NCI-H146 (cell line): ENCODE measurements at regions not wholly inside any gene's neighbourhood (a gene's known extent, or its start where the extent isn't known, plus 50 kb on each side); places are given as distances from the start of the nearest gene placed in this dataset.
"Not testable (repeated sequence)": the region's sequence is repeated elsewhere in the genome, so short reads cannot be mapped to it uniquely, and the experiment has no call there.

Source experiments
- DNase-seq: peaks from one replicate; lab custom pipeline; 2025; lab: John Stamatoyannopoulos, UW

DNA sequence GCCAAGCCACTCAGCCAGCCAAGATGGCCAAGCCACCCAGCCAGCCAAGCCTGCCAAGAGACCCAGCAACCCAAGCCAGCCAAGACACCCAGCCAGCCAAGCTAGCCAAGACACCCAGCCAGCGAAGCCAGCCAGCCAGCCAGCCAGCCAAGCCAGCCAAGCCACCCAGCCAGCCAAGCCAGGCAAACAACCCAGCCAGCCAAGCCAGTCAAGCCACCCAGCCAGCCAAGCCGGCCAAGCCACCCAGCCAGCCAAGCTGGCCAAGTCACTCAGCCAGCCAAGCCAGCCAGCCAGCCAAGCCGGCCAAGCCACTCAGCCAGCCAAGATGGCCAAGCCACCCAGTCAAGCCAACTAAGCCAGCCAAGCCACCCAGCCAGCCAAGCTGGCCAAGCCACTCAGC, 337.5 kb upstream of the PLGLB2 start:
- DNase-seq = not testable (repeated sequence)

DNA sequence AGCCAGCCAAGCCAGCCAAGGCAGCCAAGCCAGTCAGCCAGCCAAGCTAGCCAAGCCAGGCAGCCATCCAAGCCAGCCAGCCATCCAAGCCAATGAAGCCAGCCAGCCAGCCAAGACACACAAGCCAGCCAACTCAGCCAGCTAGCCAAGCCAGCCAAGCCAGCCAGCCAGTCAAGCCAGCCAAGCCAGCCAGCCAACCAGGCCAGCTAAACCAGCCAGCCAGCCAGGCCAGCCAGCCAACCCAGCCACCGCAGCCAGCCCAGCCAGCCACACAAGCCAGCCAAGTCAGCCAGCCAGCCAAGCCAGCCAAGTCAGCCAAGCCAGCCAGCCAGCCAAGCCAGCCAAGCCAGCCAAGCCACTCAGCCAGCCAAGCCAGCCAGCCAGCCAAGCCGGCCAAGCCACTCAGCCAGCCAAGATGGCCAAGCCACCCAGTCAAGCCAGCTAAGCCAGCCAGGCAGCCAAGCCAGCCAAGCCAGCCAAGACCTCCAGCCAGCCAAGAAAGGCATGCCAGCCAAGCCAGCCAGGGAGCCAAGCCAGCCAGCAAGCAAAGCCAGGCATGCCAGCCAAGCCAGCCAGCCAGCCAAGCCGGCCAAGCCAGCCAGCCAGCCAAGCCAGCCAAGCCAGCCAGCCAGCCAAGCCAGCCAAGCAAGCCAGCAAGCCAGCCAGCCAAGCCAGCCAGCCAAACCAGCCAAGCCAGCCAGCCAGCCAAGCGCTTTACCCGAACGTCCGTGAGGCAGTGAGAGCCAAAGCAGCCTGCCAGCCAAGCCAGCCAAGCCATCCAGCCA, 335.7 kb upstream of the PLGLB2 start:
- DNase-seq = not testable (repeated sequence)

DNA sequence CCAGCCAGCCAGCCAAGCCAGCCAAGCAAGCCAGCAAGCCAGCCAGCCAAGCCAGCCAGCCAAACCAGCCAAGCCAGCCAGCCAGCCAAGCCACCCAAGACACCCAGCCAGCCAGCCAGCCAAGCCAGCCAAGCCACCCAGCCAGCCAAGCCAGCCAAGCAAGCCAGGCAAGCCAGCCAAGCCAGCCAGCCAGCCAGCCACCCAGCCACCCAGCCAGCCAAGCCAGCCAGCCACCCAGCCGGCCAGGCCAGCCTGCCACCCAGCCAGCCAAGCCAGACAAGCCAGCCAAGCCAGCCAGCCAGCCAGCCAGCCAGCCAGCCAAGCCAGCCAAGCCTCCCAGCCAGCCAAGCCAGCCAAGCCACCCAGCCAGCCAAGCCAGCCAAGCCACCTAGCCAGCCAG, 333.6 kb upstream of the PLGLB2 start:
- not testable (repeated sequence) for DNase-seq

DNA sequence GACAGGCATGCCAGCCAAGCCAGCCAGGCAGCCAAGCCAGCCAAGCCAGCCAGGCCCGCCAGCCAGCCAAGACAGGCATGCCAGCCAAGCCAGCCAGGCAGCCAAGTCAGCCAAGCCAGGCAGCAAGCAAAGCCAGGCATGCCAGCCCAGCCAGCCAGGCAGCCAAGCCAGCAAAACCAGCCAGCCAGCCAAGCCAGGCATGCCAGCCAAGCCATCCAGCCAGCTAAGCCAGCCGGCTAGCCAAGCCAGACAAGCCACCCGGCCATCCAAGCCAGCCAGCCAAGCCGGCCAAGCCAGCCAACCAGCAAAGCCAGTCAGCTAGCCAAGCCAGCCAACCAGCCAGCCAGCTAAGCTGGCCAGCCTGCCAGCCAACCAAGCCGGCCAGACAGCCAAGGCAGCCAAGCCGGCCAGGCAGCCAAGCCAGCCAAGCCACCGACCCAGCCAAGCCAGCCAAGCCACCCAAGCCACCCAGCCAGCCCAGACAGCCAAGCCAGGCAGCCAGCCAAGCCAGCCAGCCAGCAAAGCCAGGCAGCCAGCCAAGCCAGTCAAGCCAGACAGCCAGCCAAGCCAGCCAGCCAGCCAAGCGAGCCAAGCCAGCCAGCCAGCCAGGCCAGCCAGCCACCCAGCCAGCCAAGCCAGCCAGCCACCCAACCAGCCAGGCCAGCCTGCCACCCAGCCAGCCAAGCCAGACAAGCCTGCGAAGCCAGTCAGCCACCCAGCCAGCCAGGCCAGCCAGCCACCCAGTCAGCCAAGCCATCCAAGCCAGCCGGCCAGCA, 332.9 kb upstream of the PLGLB2 start:
- not testable (repeated sequence) for DNase-seq

DNA sequence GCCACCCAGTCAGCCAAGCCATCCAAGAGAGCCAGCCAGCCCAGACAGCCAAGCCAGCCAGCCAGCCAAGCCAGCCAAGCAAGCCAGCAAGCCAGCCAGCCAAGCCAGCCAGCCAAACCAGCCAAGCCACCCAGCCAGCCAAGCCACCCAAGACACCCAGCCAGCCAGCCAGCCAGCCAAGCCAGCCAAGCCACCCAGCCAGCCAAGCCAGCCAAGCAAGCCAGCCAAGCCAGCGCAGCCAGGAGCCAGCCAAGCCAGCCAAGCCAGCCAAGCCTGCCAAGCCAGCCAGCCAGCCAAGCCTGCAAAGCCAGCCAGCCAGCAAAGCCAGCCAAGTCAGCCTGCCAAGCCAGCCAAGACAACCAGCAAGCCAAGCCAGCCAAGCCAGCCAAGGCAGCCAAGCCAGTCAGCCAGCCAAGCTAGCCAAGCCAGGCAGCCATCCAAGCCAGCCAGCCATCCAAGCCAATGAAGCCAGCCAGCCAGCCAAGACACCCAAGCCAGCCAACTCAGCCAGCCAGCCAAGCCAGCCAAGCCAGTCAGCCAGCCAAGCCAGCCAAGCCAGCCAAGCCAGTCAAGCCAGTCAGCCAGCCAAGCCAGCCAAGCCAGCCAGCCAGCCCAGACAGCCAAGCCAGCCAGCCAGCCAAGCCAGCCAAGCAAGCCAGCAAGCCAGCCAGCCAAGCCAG, 332.2 kb upstream of the PLGLB2 start:
- DNase-seq = not testable (repeated sequence)

DNA sequence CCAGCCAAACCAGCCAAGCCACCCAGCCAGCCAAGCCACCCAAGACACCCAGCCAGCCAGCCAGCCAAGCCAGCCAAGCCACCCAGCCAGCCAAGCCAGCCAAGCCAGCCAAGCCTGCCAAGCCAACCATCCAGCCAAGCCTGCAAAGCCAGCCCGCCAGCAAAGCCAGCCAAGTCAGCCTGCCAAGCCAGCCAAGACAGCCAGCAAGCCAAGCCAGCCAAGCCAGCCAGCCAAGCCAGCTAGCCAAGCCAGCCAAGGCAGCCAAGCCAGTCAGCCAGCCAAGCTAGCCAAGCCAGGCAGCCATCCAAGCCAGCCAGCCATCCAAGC, 331.7 kb upstream of the PLGLB2 start:
- DNase-seq = not testable (repeated sequence)

DNA sequence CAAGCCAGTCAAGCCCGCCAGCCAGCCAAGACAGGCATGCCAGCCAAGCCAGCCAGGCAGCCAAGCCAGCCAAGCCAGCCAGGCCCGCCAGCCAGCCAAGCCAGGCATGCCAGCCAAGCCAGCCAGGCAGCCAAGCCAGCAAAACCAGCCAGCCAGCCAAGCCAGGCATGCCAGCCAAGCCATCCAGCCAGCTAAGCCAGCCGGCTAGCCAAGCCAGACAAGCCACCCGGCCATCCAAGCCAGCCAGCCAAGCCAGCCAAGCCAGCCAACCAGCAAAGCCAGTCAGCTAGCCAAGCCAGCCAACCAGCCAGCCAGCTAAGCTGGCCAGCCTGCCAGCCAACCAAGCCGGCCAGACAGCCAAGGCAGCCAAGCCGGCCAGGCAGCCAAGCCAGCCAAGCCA, 330.7 kb upstream of the PLGLB2 start:
- DNase-seq = not testable (repeated sequence)

DNA sequence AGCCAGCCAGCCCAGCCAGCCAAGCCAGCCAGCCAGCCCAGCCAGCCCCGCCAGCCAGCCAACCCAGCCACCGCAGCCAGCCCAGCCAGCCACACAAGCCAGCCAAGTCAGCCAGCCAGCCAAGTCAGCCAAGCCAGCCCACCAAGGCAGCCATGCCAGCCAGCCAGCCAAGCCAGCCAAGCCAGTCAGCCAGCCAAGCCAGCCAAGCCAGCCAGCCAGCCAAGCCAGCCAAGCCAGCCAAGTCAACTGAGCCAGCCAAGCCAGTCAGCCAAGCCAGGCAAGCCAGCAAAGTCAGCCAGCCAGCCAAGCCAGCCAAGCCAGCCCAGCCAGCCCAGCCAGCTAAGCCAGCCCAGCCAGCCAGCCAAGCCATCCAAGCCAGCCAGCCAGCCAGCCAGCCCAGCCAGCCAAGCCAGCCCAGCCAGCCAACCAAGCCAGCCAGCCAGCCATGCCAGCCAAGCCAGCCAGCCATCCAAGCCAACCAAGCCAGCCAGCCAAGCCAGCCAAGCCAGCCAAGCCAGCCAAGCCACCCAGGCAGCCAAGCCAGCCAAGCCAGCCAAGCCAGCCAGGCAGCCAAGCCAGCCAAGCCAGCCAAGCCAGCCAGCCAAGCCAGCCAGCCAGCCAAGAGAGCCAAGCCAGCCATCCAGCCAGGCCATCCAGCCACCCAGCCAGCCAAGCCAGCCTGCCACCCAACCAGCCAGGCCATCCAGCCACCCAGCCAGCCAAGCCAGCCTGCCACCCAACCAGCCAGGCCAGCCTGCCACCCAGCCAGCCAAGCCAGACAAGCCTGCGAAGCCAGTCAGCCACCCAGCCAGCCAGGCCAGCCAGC, 329.9 kb upstream of the PLGLB2 start:
- not testable (repeated sequence) for DNase-seq

DNA sequence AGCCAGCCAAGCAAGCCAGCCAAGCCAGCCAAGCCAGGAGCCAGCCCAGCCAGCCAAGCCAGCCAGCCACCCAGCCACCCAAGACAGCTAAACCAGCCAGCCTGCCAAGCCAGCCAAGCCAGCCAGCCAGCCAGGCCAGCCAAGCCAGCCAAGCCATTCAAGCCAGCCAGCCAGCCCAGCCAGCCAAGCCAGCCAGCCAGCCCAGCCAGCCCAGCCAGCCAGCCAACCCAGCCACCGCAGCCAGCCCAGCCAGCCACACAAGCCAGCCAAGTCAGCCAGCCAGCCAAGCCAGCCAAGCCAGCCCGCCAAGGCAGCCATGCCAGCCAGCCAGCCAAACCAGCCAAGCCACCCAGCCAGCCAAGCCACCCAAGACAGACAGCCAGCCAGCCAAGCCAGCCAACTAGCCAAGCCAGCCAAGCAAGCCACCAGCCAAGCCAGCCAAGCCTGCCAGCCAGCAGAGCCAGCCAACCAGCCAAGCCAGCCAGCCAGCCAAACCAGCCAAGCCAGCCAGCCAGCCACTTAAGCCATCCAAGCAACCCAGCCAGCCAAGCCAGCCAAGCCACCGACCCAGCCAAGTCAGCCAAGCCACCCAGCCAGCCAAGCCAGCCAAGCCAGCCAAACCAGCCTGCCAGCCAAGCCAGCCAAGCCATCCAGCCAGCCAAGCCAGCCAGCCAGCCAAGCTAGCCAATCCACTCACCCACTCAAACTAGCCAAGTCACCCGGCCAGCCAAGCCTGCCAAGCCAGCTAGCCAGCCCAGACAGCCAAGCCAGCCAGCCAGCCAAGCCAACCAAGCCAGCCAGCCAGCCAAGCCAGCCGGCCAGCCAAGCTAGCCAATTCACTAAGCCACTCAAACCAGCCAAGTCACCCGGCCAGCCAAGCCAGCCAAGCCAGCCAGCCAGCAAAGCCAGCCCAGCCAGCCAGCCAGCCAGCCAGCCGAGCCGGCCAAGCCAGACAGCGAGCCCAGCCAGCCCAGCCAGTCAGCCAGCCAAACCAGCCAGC, 328.8 kb upstream of the PLGLB2 start:
- DNase-seq = not testable (repeated sequence)

DNA sequence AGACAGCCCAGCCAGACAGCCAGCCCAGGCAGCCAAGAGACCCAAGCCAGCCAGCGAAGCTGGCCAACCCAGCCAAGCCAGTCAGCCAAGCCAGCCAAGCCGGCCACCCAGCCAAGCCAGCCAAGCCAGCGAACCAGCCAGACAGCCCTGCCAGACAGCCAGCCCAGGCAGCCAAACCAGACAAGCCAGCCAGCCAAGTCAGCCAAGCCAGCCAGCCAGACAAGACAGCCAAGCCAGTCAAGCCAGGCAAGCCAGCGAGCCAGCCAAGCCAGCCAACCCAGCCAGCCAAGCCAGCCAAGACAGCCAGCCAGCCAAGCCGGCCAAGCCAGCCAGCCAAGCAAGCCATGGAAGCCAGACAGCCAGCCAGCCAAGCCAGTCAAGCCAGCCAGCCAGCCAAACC, 327.9 kb upstream of the PLGLB2 start:
- not testable (repeated sequence) for DNase-seq

DNA sequence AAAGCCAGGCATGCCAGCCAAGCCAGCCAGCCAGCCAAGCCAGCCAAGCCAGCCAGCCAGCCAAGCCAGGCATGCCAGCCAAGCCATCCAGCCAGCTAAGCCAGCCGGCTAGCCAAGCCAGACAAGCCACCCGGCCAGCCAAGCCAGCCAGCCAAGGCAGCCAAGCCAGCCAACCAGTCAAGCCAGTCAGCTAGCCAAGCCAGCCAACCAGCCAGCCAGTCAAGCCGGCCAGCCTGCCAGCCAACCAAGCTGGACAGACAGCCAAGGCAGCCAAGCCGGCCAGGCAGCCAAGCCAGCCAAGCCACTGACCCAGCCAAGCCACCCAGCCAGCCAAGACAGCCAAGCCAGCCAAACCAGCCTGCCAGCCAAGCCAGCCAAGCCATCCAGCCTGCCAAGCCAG, 326.9 kb upstream of the PLGLB2 start:
- DNase-seq = not testable (repeated sequence)

DNA sequence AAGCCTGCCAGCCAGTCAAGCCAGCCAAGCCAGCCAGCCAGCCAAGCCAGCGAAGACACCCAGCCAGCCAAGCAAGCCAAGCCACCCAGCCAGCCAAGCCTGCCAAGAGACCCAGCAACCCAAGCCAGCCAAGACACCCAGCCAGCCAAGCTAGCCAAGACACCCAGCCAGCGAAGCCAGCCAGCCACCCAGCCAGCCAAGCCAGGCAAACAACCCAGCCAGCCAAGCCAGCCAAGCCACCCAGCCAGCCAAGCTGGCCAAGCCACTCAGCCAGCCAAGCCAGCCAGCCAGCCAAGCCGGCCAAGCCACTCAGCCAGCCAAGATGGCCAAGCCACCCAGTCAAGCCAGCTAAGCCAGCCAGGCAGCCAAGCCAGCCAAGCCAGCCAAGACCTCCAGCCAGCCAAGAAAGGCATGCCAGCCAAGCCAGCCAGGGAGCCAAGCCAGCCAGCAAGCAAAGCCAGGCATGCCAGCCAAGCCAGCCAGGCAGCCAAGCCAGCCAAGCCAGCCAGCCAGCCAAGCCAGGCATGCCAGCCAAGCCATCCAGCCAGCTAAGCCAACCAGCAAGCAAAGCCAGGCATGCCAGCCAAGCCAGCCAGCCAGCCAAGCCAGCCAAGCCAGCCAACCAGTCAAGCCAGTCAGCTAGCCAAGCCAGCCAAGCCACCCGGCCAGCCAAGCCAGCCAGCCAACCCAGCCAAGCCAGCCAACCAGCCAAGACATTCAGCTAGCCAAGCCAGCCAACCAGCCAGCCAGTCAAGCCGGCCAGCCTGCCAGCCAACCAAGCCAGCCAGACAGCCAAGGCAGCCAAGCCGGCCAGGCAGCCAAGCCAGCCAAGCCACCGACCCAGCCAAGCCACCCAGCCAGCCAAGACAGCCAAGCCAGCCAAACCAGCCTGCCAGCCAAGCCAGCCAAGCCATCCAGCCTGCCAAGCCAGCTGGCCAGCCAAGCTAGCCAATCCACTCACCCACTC, 323.8 kb upstream of the PLGLB2 start:
- not testable (repeated sequence) for DNase-seq

DNA sequence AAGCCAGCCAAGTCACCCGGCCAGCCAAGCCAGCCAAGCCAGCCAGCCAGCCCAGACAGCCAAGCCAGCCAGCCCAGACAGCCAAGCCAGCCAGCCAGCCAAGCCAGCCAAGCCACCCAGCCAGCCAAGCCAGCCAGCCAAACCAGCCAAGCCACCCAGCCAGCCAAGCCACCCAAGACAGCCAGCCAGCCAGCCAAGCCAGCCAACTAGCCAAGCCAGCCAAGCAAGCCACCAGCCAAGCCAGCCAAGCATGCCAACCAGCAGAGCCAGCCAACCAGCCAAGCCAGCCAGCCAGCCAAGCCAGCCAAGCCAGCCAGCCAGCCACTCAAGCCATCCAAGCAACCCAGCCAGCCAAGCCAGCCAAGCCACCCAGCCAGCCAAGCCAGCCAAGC, 323.1 kb upstream of the PLGLB2 start:
- DNase-seq = not testable (repeated sequence)

DNA sequence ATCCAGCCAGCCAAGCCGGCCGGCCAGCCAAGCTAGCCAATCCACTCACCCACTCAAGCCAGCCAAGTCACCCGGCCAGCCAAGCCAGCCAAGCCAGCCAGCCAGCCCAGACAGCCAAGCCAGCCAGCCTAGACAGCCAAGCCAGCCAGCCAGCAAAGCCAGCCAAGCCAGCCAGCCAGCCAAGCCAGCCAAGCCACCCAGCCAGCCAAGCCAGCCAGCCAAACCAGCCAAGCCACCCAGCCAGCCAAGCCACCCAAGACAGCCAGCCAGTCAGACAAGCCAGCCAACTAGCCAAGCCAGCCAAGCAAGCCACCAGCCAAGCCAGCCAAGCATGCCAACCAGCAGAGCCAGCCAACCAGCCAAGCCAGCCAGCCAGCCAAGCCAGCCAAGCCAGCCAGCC, 322.7 kb upstream of the PLGLB2 start:
- not testable (repeated sequence) for DNase-seq

DNA sequence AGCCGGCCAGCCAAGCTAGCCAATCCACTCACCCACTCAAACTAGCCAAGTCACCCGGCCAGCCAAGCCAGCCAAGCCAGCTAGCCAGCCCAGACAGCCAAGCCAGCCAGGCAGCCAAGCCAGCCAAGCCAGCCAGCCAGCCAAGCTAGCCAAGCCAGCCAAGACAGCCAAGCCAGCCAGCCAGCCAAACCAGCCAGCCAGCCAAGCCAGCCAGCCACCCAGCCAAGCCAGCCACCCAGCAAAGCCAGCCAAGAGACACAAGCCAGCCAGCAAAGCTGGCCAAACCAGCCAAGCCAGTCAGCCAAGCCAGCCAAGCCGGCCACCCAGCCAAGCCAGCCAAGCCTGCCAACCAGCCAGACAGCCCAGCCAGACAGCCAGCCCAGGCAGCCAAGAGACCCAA, 322.2 kb upstream of the PLGLB2 start:
- DNase-seq = not testable (repeated sequence)

DNA sequence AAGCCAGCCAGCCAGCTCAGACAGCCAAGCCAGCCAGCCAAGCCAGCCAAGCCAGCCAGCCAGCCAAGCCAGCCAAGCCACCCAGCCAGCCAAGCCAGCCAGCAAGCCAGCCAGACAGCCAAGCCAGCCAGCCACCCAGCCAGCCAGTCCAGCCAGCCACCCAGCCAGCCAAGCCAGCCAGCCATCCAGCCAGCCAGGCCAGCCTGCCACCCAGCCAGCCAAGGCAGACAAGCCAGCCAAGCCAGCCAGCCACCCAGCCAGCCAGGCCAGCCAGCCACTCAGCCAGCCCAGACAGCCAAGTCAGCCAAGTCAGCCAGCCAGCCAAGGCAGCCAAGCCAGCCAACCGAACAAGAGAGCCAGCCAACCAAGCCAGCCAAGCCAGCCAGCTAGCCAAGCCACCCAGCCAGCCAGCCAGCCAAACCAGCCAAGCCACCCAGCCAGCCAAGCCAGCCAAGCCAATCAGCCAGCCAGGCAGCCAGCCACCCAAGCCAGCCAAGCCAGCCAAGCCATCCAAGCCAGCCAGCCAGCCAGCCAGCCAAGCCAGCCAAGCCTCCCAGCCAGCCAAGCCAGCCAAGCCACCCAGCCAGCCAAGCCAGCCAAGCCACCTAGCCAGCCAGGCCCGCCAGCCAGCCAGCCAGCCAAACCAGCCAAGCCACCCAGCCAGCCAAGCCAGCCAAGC, 319.3 kb upstream of the PLGLB2 start:
- not testable (repeated sequence) for DNase-seq

DNA sequence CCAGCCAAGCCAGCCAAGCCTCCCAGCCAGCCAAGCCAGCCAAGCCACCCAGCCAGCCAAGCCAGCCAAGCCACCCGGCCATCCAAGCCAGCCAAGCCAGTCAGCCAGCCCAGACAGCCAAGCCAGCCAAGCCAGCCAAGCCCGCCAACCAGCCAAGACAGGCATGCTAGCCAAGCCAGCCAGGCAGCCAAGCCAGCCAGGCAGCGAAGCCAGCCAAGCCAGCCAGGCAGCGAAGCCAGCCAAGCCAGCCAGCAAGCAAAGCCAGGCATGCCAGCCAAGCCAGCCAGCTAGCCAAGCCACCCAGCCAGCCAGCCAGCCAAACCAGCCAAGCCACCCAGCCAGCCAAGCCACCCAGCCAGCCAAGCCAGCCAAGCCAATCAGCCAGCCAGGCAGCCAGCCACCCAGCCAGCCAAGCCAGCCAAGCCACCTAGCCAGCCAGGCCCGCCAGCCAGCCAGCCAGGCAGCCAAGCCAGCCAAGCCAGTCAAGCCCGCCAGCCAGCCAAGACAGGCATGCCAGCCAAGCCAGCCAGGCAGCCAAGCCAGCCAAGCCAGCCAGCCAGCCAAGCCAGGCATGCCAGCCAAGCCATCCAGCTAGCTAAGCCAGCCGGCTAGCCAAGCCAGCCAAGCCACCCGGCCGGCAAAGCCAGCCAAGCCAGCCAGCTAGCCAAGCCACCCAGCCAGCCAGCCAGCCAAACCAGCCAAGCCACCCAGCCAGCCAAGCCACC, 318.5 kb upstream of the PLGLB2 start:
- not testable (repeated sequence) for DNase-seq

DNA sequence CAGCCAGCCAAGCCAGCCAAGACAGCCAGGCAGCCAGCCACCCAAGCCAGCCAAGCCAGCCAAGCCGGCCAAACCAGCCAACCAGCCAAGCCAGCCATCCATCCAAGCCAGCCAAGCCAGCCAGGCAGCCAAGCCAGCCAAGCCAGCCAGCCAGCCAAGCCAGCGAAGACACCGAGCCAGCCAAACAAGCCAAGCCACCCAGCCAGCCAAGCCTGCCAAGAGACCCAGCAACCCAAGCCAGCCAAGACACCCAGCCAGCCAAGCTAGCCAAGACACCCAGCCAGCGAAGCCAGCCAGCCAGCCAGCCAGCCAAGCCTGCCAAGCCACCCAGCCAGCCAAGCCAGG, 318.0 kb upstream of the PLGLB2 start:
- DNase-seq = not testable (repeated sequence)
